Fibroblast of lung (primary cell): ENCODE measurements at regions not wholly inside any gene's neighbourhood (a gene's known extent, or its start where the extent isn't known, plus 50 kb on each side); places are given as distances from the start of the nearest gene placed in this dataset.

Experiments used
- DNase-seq, 2 donors: peaks; one replicate each; pipeline versions ENCODE4 v3.0.0 to v3.0.0-alpha.2; 2010; ENCODE audit warnings: low read depth in 2 of 2
- H2AFZ ChIP-seq: 2 replicates; pipeline ENCODE4 v1.5.1; 2012; ENCODE audit warnings: low read length, control low read depth, inconsistent platforms
- H3K27ac ChIP-seq: 2 replicates; pipeline ENCODE4 v1.5.1; 2011; ENCODE audit warnings: low read length, control low read depth; ENCODE audit not compliant: insufficient read depth
- H3K27me3 ChIP-seq: 2 replicates; pipeline ENCODE4 v1.5.1; 2011; ENCODE audit warnings: mild to moderate bottlenecking, low read length; ENCODE audit not compliant: control insufficient read depth, insufficient read depth
- H3K36me3 ChIP-seq: 2 replicates; pipeline ENCODE4 v1.5.1; 2011; ENCODE audit warnings: low read length; ENCODE audit not compliant: control insufficient read depth, insufficient read depth
- H3K4me1 ChIP-seq: 2 replicates; pipeline ENCODE4 v1.5.1; 2011; ENCODE audit warnings: low read length; ENCODE audit not compliant: control insufficient read depth, insufficient read depth; ENCODE audit errors: extremely low read depth
- H3K4me2 ChIP-seq: 2 replicates; pipeline ENCODE4 v1.5.1; 2011; ENCODE audit warnings: low read length, control low read depth; ENCODE audit not compliant: insufficient read depth; ENCODE audit errors: extremely low read depth
- H3K4me3 ChIP-seq, 4 experiments: fragments of 200-600 bp in 1 of 4; sonication (generic) in 1 of 4; replicated peaks in 1 of 4; 2 replicates each; pipeline ENCODE4 v1.5.1; 2011 to 2016; ENCODE audit warnings: low read length in 4 of 4, low read depth in 3 of 4, mild to moderate bottlenecking in 3 of 4, control low read depth in 2 of 4, inconsistent platforms in 1 of 4, mixed read lengths in 1 of 4; ENCODE audit not compliant: insufficient read depth in 1 of 4; ENCODE audit errors: control extremely low read depth in 1 of 4
- H3K79me2 ChIP-seq: 2 replicates; pipeline ENCODE4 v1.5.1; 2012; ENCODE audit warnings: mild to moderate bottlenecking, low read length, inconsistent platforms; ENCODE audit not compliant: control insufficient read depth, insufficient read depth
- H3K9ac ChIP-seq: 2 replicates; pipeline ENCODE4 v1.5.1; 2011; ENCODE audit warnings: mild to moderate bottlenecking, low read length, control low read depth; ENCODE audit not compliant: insufficient read depth
- H3K9me3 ChIP-seq: 2 replicates; pipeline ENCODE4 v1.5.1; 2012; ENCODE audit warnings: low read depth, low read length; ENCODE audit not compliant: control insufficient read depth, insufficient read depth
- H4K20me1 ChIP-seq: 2 replicates; pipeline ENCODE4 v1.5.1; 2011; ENCODE audit warnings: low read length; ENCODE audit not compliant: control insufficient read depth, insufficient read depth; ENCODE audit errors: extremely low read depth
- EZH2 ChIP-seq: IDR thresholded peaks from 2 replicates; pipeline ENCODE4 v1.5.1; 2012; ENCODE audit warnings: low read length, control low read depth, mild to moderate bottlenecking; ENCODE audit errors: missing control alignments
- TF ChIP-seq, protein P1 (sequence below), 2 donors: IDR thresholded peaks in 1 of 2; conservative IDR thresholded peaks in 1 of 2; 1 replicate in 1 of 2; 2 replicates in 1 of 2; pipeline ENCODE4 v1.5.1; 2011 to 2012; ENCODE audit warnings: low read length in 2 of 2, control low read depth in 1 of 2, inconsistent platforms in 1 of 2, low read depth in 1 of 2, mild to moderate bottlenecking in 1 of 2

DNA sequence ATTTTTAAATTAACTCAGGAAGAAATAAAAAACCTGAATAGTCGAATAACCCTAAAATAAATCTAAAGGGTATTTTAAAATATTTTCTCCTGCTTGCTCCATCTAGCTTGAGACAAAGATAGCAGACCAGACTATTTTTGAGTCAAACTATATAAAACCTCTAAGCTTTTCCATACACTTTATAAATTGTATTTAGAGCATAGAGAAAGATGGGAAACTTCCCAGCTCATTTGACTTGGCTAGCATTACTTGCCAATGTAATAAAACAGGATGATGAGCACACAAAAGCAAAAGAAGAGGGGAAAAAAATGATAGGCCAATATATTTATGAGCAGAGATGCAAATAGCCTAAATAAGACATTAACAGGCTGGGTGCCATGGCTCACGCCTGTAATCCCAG is 117.1 kb downstream of the ANAPC4 start:
- Histone ChIP-seq H3K79me2 (no peaks in the 10 kb centered on the region), H3K27me3 (no peaks in the 10 kb centered on the region), H3K36me3 (no peaks in the 10 kb centered on the region), H3K9me3 (no peaks in the 10 kb centered on the region), H3K4me2 (no peak overlapping the region), H3K4me1 (no peaks in the 10 kb centered on the region), H4K20me1 (no peaks in the 10 kb centered on the region), H3K27ac (no peak overlapping the region), H2AFZ (no peak overlapping the region), H3K4me3 (no peak overlapping the region), H3K9ac (no peak overlapping the region)
- TF ChIP-seq, protein P1, sequence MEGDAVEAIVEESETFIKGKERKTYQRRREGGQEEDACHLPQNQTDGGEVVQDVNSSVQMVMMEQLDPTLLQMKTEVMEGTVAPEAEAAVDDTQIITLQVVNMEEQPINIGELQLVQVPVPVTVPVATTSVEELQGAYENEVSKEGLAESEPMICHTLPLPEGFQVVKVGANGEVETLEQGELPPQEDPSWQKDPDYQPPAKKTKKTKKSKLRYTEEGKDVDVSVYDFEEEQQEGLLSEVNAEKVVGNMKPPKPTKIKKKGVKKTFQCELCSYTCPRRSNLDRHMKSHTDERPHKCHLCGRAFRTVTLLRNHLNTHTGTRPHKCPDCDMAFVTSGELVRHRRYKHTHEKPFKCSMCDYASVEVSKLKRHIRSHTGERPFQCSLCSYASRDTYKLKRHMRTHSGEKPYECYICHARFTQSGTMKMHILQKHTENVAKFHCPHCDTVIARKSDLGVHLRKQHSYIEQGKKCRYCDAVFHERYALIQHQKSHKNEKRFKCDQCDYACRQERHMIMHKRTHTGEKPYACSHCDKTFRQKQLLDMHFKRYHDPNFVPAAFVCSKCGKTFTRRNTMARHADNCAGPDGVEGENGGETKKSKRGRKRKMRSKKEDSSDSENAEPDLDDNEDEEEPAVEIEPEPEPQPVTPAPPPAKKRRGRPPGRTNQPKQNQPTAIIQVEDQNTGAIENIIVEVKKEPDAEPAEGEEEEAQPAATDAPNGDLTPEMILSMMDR (conservative IDR thresholded peaks at IDR 0.05 in 1 of 2, IDR thresholded peaks at IDR 0.05 in 1 of 2; ENCODE audit: low read depth in 1 of 2, low read length in 2 of 2): no peak
- TF ChIP-seq EZH2: no peak
- no peak for DNase-seq

DNA sequence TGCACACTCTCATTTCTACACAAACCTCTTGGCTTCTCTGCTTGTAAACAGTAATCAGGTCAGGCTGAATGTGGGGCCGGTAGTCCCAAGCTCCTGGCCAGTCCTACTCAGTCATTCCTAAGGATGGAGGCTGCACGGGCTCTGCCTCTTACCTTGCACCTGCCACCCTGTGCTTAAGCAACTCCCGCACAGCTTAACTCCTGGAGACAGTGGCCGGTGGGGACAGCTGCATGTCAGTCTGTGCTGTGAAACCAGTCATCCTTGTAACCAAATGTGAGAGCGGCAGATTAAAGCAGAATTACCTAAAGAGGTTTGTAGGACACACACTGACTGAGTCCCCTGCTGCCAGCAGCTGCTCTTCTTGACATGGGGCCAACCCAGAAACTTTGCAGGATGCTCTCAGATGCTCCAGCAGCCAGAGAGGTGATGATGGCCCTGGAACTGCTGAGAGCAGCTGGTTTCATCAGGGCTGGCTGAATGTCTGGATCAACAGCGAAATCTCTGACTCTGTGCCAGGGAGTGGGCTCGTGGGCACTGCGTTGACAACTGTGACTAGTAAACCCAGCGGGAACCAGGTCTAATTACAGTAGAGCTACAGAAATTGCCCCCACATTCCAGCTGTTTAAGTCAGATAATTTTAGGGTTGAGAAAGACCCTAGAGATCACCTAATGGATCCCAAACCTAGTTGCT is 123.7 kb downstream of the ANAPC4 start:
- no peaks in the 10 kb centered on the region for H3K79me2 ChIP-seq
- H3K4me3 ChIP-seq: no peak overlapping the region
- H3K4me2 ChIP-seq: no peak overlapping the region
- no peaks in the 10 kb centered on the region for H3K9me3 ChIP-seq
- no peaks in the 10 kb centered on the region for H3K27me3 ChIP-seq
- H3K27ac ChIP-seq: no peak overlapping the region
- no peaks in the 10 kb centered on the region for H3K36me3 ChIP-seq
- H3K4me1 ChIP-seq: no peaks in the 10 kb centered on the region
- H2AFZ ChIP-seq: no peak overlapping the region
- DNase-seq: no peak
- no peaks in the 10 kb centered on the region for H4K20me1 ChIP-seq
- no peak overlapping the region for H3K9ac ChIP-seq
- TF ChIP-seq EZH2: no peak
- TF ChIP-seq, protein P1 (conservative IDR thresholded peaks at IDR 0.05 in 1 of 2, IDR thresholded peaks at IDR 0.05 in 1 of 2; ENCODE audit: low read depth in 1 of 2, low read length in 2 of 2): no peak

DNA sequence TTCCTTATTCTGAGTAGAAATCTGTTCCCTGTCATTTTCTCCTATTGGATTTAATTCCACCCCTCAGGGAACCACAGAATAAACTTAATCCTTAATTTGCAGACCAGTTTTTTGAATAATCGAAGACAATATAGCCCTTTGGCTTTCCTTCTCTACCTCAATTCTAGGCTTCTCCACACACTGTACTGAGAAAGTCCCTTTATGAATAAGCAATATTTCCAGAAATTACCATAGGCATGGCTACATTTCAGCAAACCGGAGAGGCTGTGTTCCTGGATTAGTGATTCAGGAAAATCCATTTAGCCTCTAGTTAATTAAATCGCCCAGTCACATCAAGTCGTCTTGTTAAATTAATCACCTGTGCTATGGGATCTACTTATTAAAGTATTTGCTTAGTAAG is 125.1 kb downstream of the ANAPC4 start:
- H3K4me1 ChIP-seq: no peaks in the 10 kb centered on the region

More for the DNA sequence above, 125.1 kb downstream of the ANAPC4 start:
- Histone ChIP-seq H2AFZ (no peak overlapping the region), H3K4me2 (no peak overlapping the region), H4K20me1 (no peaks in the 10 kb centered on the region), H3K9ac (no peak overlapping the region), H3K4me3 (no peak overlapping the region), H3K79me2 (no peaks in the 10 kb centered on the region), H3K9me3 (no peaks in the 10 kb centered on the region), H3K36me3 (no peaks in the 10 kb centered on the region), H3K27me3 (no peaks in the 10 kb centered on the region), H3K27ac (no peak overlapping the region)
- DNase-seq: no peak
- TF ChIP-seq, protein P1 (conservative IDR thresholded peaks at IDR 0.05 in 1 of 2, IDR thresholded peaks at IDR 0.05 in 1 of 2; ENCODE audit: low read depth in 1 of 2, low read length in 2 of 2): no peak
- no peak for TF ChIP-seq EZH2
